Duodenal mucosa (tissue), 2 donors: ENCODE measurements at regions not wholly inside any gene's neighbourhood (a gene's known extent, or its start where the extent isn't known, plus 50 kb on each side); places are given as distances from the start of the nearest gene placed in this dataset.

ENCODE experiments used
- H3K27ac ChIP-seq: one replicate; pipeline ENCODE4 v1.7.0; 2013; ENCODE audit warnings: low read depth, low read length
- H3K27me3 ChIP-seq, 2 donors: one replicate each; pipeline ENCODE4 v1.7.0; 2013; ENCODE audit warnings: low read length in 2 of 2, control low read depth in 1 of 2; ENCODE audit not compliant: insufficient read depth in 2 of 2, control insufficient read depth in 1 of 2
- H3K36me3 ChIP-seq, 2 donors: one replicate each; pipeline ENCODE4 v1.7.0; 2013; ENCODE audit warnings: low read length in 2 of 2, control low read depth in 1 of 2; ENCODE audit not compliant: insufficient read depth in 2 of 2, control insufficient read depth in 1 of 2
- H3K4me1 ChIP-seq, 2 donors: one replicate each; pipeline ENCODE4 v1.7.0; 2013; ENCODE audit warnings: low read length in 2 of 2, control low read depth in 1 of 2; ENCODE audit not compliant: insufficient read depth in 2 of 2, control insufficient read depth in 1 of 2
- H3K4me3 ChIP-seq, 2 donors: one replicate each; pipeline ENCODE4 v1.7.0; 2013; ENCODE audit warnings: low read length in 2 of 2, low read depth in 1 of 2
- H3K9ac ChIP-seq, 2 donors: one replicate each; pipeline ENCODE4 v1.7.0; 2013; ENCODE audit warnings: low read length in 2 of 2, low read depth in 1 of 2
- H3K9me3 ChIP-seq, 2 donors: one replicate each; pipeline ENCODE4 v1.7.0; 2013; ENCODE audit warnings: low read length in 2 of 2, control low read depth in 1 of 2; ENCODE audit not compliant: control insufficient read depth in 1 of 2

GRCh38 chrX:39915081-39915480 is 182.7 kb downstream of the BCOR start:
- no peaks in the 10 kb centered on the region for H3K27me3 ChIP-seq
- no peak overlapping the region for H3K9ac ChIP-seq
- H3K9me3 ChIP-seq: no peaks in the 10 kb centered on the region
- no peak overlapping the region for H3K27ac ChIP-seq
- H3K4me1 ChIP-seq: no peaks in the 10 kb centered on the region
- no peaks in the 10 kb centered on the region for H3K36me3 ChIP-seq
- no peak overlapping the region for H3K4me3 ChIP-seq

DNA sequence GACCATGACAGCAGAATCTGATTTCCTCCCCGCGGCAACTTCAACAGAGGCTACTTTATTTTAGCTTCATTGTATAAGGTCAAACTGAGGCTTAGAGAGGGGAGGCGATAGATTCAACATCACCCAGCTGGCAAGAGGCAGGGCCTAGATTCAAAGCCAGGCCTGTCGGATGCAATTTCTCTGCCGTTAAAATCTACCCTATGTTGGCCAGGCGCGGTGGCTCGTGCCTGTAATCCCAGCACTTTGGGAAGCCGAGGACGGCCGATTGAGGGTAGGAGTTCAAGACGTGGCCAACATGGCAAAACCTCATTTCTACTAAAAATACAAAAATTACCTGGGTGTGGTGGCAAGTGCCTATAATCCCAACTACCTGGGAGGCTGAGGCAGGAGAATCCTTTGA is 182.2 kb downstream of the BCOR start:
- Histone ChIP-seq H3K36me3 (no peaks in the 10 kb centered on the region), H3K9ac (no peak overlapping the region), H3K4me3 (no peak overlapping the region), H3K4me1 (no peaks in the 10 kb centered on the region), H3K9me3 (no peaks in the 10 kb centered on the region), H3K27ac (no peak overlapping the region), H3K27me3 (no peaks in the 10 kb centered on the region)

- H3K9ac ChIP-seq: no peak overlapping the region
- no peaks in the 10 kb centered on the region for H3K9me3 ChIP-seq
- H3K4me3 ChIP-seq: no peak overlapping the region
- no peaks in the 10 kb centered on the region for H3K36me3 ChIP-seq
- H3K4me1 ChIP-seq: no peaks in the 10 kb centered on the region
- no peaks in the 10 kb centered on the region for H3K27me3 ChIP-seq
- no peak overlapping the region for H3K27ac ChIP-seq
These were observed 175.9 kb downstream of the BCOR start for GRCh38 chrX:39921838-39922237.

- no peak overlapping the region for H3K4me3 ChIP-seq
- H3K9ac ChIP-seq: no peak overlapping the region
- H3K27ac ChIP-seq: no peak overlapping the region
- H3K9me3 ChIP-seq: no peaks in the 10 kb centered on the region
- no peaks in the 10 kb centered on the region for H3K27me3 ChIP-seq
- H3K36me3 ChIP-seq: no peaks in the 10 kb centered on the region
- H3K4me1 ChIP-seq: no peaks in the 10 kb centered on the region
These were observed 175.3 kb downstream of the BCOR start for GRCh38 chrX:39922488-39922887.

- no peaks in the 10 kb centered on the region for H3K36me3 ChIP-seq
- H3K27me3 ChIP-seq: no peaks in the 10 kb centered on the region
- no peaks in the 10 kb centered on the region for H3K4me1 ChIP-seq
- no peak overlapping the region for H3K27ac ChIP-seq
- no peak overlapping the region for H3K4me3 ChIP-seq
- no peaks in the 10 kb centered on the region for H3K9me3 ChIP-seq
- H3K9ac ChIP-seq: no peak overlapping the region
These were observed 174.8 kb downstream of the BCOR start for GRCh38 chrX:39922926-39923325.

DNA sequence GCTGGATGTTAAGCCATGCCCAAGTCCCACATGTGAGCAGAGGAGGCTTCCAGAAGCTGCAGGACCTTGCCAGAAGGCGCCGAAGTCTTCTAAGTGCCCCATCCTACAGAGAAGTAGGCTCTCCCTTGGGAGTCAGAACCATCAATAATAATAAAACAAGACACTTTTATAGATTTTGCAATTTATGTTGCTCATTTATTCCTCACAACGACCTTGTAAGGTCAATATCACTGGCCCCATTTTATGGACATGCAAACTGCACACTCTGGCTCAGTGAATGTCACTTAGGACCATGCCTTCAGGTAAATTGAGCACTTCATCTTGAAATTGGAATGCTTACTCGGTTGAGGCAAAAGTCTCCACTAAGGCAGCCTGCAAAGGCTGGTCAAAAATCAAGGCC is 170.4 kb downstream of the BCOR start:
- no peaks in the 10 kb centered on the region for H3K27me3 ChIP-seq
- no peak overlapping the region for H3K27ac ChIP-seq
- no peaks in the 10 kb centered on the region for H3K4me1 ChIP-seq
- H3K9me3 ChIP-seq: no peaks in the 10 kb centered on the region
- H3K9ac ChIP-seq: no peak overlapping the region
- H3K4me3 ChIP-seq: no peak overlapping the region
- H3K36me3 ChIP-seq: no peaks in the 10 kb centered on the region

DNA sequence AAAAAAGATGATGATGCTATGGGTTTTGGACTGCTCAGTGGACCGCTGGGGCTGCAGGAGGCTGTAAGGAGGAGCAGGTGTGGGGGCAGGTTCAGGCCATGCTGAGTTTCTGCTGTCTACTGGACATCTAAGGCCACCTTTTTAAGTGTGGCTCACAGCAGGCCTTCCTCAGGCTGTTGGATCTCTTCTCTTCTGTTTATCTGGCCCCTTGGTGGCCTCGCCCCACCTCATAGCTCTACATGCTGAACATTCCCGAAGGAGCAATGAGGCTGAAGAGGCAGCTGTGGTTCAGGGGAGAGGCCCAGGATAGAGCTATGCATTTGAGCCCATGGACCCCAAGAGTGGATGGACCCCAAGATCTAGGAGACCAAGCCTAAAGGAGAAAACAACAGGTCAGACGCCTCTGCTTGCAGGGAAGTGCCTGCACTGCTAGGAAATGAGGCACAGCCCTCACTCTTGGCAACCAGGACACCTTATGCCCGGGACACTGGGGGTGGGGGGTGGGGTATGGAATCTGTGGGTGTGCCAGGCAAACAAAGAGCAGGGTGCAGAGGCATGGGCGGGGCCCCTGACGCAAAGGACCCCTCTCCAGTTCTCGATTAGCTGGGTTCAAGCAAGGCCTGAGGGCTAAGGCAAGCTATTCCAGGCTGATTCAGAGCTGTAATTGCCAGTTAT is 168.9 kb downstream of the BCOR start:
- Histone ChIP-seq H3K27ac (no peak overlapping the region), H3K4me3 (no peak overlapping the region), H3K9me3 (no peaks in the 10 kb centered on the region), H3K9ac (no peak overlapping the region), H3K4me1 (no peaks in the 10 kb centered on the region), H3K36me3 (no peaks in the 10 kb centered on the region), H3K27me3 (no peaks in the 10 kb centered on the region)

GRCh38 chrX:39929379-39930025 is 168.3 kb downstream of the BCOR start:
- Histone ChIP-seq H3K27ac (no peak overlapping the region), H3K4me3 (no peak overlapping the region), H3K9ac (no peak overlapping the region), H3K9me3 (no peaks in the 10 kb centered on the region), H3K27me3 (no peaks in the 10 kb centered on the region), H3K4me1 (no peaks in the 10 kb centered on the region), H3K36me3 (no peaks in the 10 kb centered on the region)

GRCh38 chrX:39930786-39931528 is 166.8 kb downstream of the BCOR start:
- Histone ChIP-seq H3K9ac (no peak overlapping the region), H3K4me1 (no peaks in the 10 kb centered on the region), H3K27ac (no peak overlapping the region)

GRCh38 chrX:39931529-39932282 is 166.1 kb downstream of the BCOR start:
- Histone ChIP-seq H3K36me3 (no peaks in the 10 kb centered on the region), H3K9me3 (no peaks in the 10 kb centered on the region), H3K9ac (no peak overlapping the region), H3K4me3 (no peak overlapping the region), H3K4me1 (peaks cover 4 to 6% of the 10 kb centered on the region in 2 donors), H3K27ac (no peak overlapping the region), H3K27me3 (no peaks in the 10 kb centered on the region)

More at GRCh38 chrX:39930786-39931528, 166.8 kb downstream of the BCOR start:
- Histone ChIP-seq H3K9me3 (no peaks in the 10 kb centered on the region), H3K4me3 (no peak overlapping the region), H3K27me3 (no peaks in the 10 kb centered on the region), H3K36me3 (no peaks in the 10 kb centered on the region)
